Glomerular visceral epithelial cell (primary cell): ENCODE measurements at regions not wholly inside any gene's neighbourhood (a gene's known extent, or its start where the extent isn't known, plus 50 kb on each side); places are given as distances from the start of the nearest gene placed in this dataset.

Experiments
- DNase-seq: peaks from one replicate; pipeline ENCODE4 v3.0.0-alpha.2; 2016; ENCODE audit errors: extremely low spot score

GRCh38 chr15:69841113-69841828 is 256.4 kb downstream of the TLE3 start:
- DNase-seq = no peak

DNA sequence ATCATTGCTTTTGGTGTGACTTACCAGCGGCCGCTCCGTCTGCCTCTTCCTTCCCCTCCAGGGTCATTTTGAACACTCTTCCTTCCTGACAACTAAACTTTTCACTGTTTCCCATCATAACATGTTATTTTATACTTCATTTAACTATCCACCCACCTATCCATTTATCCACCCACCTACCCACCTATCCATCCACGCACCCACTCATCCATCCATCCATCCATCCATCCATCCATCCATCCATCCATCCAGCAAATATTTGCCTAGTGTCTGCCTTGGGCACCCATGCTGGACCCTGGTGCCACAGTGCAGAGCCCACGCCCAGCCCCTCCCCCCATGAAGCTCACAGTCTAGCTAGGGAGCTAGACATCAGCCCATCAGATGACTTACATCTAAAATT is 254.9 kb downstream of the TLE3 start:
- DNase-seq = no peak

- no peak for DNase-seq
Observed at GRCh38 chr15:69843276-69843899, 254.3 kb downstream of the TLE3 start.

GRCh38 chr15:69843900-69844304 is 253.8 kb downstream of the TLE3 start:
- no peak for DNase-seq

GRCh38 chr15:69845159-69845558 is 252.6 kb downstream of the TLE3 start:
- no peak for DNase-seq

DNA sequence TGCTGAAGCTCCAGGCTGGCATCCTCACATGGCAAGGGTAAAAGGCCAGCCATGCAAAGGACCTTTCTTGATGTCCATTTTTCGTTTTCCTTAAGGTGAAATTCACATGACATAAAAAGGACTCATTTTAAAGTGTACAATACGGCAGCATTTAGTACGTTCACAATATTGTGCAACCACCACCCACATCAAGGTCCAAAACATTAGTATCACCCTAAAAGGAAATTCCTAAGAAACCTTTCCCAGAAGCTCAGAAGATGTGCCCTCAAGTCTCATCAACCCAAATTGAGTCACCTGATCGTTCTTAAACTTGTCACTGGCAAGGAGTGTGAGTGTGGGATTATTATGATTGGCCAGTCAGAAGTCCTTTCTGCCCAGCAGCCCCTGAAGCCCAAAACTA is 250.1 kb downstream of the TLE3 start:
- DNase-seq = no peak

- DNase-seq = no peak
Observed at GRCh38 chr15:69848096-69848495, 249.6 kb downstream of the TLE3 start.

DNA sequence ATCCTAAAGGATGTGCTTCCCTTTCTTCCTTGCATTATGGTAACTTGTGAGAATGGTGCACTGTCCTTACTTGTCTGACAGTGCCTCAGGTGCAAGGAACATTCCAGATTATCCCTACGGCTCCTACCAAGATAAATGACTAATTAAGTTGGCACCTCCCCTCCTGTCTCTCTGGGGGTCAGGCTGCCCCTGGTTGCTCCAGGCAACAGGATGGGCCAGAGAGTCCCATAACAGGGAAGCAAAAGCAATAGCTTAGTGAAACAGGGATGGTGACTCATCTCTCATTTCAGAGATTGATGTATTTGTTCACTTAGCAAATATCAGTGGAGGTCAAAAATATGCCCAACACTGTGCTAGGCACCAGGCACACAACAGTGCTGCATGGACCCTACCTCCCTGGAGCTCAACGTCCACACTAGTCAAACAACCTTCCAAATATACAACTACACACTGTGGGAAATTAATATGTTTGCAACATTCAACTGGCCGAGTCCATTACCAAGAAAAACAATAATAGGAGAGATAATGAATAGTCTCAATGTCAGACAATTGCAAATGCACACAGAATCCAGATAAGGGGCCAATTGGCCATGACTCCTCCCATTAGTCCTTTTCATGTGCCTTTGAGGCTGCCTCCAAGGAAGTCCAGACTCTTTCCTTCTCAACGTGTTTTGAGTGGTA is 249.0 kb downstream of the TLE3 start:
- peak; percentile 45 for DNase-seq

DNA sequence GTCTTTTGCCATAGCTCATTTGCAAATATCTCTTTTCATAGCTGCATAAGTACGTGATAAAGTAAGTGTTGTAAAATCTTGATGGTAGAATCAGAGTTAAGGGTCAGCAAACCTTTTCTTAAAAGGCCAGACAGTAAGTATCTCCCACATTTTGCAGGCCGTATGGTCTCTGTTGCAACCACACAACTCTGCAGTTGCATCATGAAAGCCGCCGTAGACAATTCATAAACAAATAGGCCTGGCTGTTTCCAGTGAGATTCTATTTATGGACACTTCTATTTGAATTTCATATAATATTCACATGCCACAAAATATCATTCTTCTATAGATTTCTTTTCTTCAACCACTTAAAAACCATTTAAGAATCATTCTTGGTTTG is 248.5 kb downstream of the TLE3 start:
- no peak for DNase-seq

GRCh38 chr15:69852482-69852881 is 245.2 kb downstream of the TLE3 start:
- peak; percentile 68 for DNase-seq

DNA sequence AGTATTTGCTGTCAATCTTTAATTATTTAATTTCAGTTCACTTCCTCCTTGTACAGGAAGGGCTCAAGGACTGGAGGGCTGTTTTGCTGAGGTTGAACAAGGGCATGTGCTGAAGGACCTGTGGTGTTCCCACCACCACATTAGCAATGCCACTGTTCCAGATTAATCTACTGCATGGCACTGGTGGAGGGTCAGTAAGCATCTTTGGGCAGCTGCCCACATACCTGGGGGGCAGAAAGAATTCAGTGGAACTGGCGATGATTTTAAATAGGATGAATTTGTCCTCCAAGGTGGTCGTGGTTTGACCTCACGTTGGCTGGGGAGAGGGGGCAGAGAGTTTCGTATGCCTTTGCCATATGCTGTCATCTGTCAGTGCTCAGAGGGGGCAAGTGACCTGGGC is 244.8 kb downstream of the TLE3 start:
- DNase-seq = peak; percentile 42

DNA sequence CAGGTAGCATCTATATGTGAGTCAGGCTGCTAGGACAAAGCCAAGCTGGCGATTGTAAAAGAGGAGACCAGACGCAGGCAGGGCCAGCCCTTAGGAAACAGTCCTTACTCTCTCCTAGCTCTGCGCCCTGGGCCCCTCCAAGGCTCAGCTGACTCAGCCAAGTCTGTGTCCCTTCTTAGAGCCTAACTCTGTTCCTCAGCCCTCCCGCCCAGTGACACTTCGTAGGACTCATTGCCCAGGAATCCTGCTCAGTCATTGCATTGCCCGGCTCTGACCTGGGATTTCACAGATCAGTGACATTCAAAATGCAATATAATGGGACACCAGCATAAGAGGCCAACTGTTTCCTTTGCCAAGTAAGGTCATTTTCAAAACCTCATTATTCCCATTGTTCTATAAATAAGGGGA is 244.2 kb downstream of the TLE3 start:
- peak; percentile 96 for DNase-seq

DNA sequence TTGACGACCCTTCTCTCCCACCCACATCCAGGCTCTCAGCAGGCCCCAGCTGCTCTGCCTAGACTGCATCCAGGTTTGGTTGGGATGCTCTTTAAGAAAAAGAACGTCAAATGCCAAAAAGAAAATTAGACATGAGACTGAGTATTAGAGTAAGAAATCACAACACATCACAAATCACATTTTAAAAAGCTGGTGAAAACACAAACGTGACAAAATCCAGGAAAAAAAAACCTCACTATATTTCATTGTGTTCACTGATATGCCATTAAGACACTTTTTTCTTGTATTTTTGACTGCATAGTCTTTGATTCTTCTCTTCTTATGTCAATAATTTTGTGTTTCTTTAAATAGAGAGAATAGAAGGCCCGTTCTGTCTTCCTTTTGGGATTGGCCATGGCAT is 243.7 kb downstream of the TLE3 start:
- DNase-seq = no peak

GRCh38 chr15:69854521-69855181 is 243.1 kb downstream of the TLE3 start:
- peak; percentile 91 for DNase-seq

DNA sequence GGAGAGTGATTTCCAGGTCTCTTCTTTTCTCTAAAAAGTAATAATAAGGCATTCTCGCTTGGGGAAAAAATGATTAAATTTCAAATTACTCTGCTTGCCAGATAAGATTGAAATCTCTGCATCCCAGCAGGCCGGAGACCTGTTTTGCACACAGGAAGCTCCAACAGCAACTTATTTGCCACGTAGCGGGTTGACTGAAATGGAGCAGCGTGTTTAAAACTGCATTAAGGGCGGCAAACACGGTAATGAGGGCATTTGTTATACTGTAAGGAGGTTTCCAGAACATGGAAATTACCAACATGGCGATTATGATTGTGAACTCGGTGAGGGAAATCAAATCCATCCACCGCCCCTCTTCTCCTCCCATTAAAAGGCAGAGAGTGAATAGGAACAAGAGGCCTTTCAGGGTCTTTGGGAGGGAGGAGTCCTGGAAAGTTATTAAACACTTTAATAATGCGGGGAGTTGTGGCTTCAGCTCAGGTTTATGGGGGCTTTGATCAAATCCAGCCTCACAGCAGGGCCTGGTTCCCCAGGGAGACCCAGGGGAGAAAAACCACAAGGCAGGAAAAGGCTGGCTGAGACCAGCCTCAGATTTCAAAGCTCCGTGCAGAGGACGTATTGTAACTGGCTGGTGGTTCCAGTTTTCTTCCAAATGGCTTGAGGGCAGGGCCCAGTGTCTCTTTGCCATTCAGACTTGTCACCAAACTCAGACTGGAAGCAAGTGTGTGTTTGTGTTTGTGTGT is 242.3 kb downstream of the TLE3 start:
- peak; percentile 54 for DNase-seq

DNA sequence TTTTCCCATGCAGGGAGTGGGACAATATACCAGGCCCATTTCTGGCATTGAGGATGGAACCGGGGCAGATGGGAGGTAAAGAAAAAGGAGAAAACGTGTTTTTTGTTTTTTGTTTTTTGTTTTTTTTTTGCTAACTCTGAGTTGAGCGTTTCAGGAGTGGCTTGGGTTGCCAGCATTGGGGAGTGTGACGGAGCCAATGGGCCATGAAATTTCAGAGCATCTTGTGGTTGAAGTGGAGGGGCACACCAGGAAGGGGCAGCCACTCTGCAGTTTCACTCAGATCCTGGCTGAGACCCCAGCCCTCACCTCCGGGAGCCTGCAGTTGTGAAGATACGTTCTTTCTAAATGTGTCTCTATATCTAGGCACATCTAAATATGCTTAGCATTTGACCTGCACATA is 240.5 kb downstream of the TLE3 start:
- no peak for DNase-seq

DNA sequence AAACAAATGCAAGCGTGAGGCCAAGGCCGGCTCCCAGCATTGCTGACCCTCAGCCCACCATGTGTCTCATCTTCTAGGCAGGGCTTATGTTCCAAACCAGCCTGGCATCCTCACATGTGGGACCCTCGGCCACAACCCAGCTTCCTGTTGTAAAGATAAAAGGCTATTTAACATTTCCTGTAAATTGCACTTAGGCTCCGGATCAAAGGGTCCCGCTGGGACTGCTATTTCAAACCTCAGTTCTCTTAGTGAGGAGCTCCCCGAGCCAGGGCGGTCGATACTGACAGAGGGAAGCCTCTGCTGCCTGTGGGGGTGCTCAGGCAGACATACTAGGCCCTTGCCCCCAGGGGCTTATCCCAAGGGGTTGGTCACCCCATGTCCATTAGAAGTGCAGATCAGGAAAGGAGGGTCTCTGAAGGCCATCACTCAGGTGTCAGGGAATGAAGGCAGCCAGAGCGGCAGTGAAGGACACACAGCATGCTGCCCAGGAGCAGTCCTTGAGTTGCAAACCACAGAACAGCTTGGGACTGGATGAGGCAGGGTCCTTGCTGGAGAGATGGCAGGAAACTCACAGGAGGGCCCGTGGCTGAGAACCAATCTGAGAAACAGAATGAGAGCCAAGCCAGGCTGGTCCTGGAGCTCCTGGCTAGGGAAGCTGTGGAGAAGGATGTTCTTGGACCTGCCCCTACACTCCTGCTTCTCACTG is 239.9 kb downstream of the TLE3 start:
- no peak for DNase-seq

- DNase-seq = no peak
Observed at GRCh38 chr15:69858456-69858855, 239.3 kb downstream of the TLE3 start.

- no peak for DNase-seq
Observed at GRCh38 chr15:69859866-69860265, 237.9 kb downstream of the TLE3 start.

- DNase-seq = no peak
Observed at GRCh38 chr15:69860321-69860720, 237.4 kb downstream of the TLE3 start.

DNA sequence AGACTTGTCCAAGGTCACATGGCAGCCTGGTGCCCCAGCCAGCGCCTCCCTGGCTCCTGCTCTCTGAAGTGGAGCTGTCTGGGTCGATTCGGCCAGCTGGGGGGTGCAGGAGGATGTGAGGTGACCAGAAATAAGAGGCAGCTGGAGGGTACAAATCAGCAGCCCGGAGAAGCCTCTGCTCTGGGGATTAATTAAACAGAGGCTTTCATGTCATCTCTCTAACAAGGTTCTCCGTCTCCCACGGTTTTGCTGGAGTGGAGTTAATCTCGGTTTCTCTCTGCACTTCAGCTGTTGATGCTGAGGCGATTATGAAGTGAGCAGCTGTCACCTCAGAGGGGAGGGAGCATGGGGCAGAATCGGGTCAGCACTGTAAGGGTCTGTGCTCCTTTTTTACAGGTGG is 236.8 kb downstream of the TLE3 start:
- DNase-seq = no peak
